ENCODE measurements at regions not wholly inside any gene's neighbourhood (a gene's known extent, or its start where the extent isn't known, plus 50 kb on each side); places are given as distances from the start of the nearest gene placed in this dataset.

- H3K23ac ChIP-seq (ENCODE audit: low read length in 2 of 2), result no peak overlapping the region
- no peak overlapping the region for H4K91ac ChIP-seq (ENCODE audit: low read length)
- no peaks in the 10 kb centered on the region for H3K79me1 ChIP-seq (replicated peaks; ENCODE audit: low read length, poor library complexity, severe bottlenecking)
- H3K27me3 ChIP-seq (ENCODE audit: control insufficient read depth in 1 of 2, insufficient read depth in 1 of 2, low read length in 2 of 2), result no peaks in the 10 kb centered on the region
- H3K4ac ChIP-seq (ENCODE audit: low read depth in 1 of 2, low read length in 2 of 2), result no peak overlapping the region
- no peak overlapping the region for H2BK15ac ChIP-seq (ENCODE audit: low read depth, poor library complexity, severe bottlenecking)
- no peaks in the 10 kb centered on the region for H3K36me3 ChIP-seq (ENCODE audit: control insufficient read depth in 1 of 2, insufficient read depth in 2 of 2, low read depth in 1 of 2, low read length in 2 of 2)
- no peaks in the 10 kb centered on the region for H3K9me3 ChIP-seq (ENCODE audit: control insufficient read depth, low read length)
- no peaks in the 10 kb centered on the region for H3K4me1 ChIP-seq (ENCODE audit: control insufficient read depth, insufficient read depth, low read depth, low read length)
- no peak overlapping the region for H2AK5ac ChIP-seq (ENCODE audit: low read length, severe bottlenecking)
- H3K9ac ChIP-seq (ENCODE audit: low read length), result no peak overlapping the region
- H4K8ac ChIP-seq (ENCODE audit: low read length), result no peak overlapping the region
- no peak for DNase-seq
- no peak overlapping the region for H3K4me3 ChIP-seq (ENCODE audit: insufficient read depth in 1 of 2, low read depth in 1 of 2, low read length in 2 of 2)
- 79% methylated on average over 3 of the region's 4 CpGs for WGBS
- H3K18ac ChIP-seq (ENCODE audit: low read depth in 1 of 2, low read length in 2 of 2), result no peak overlapping the region
- H2BK12ac ChIP-seq (ENCODE audit: low read length in 2 of 2), result no peak overlapping the region
- no peak overlapping the region for H3K4me2 ChIP-seq (ENCODE audit: low read length, poor library complexity, severe bottlenecking)
- no peak overlapping the region for H3K27ac ChIP-seq (ENCODE audit: low read length, poor library complexity, severe bottlenecking)
- H2BK5ac ChIP-seq (ENCODE audit: low read depth, low read length, poor library complexity, severe bottlenecking), result no peak overlapping the region
- H3K14ac ChIP-seq (ENCODE audit: low read length in 2 of 2), result no peak overlapping the region
- no peak overlapping the region for H2BK120ac ChIP-seq (ENCODE audit: low read depth, low read length)
- H2AFZ ChIP-seq (ENCODE audit: low read depth, low read length), result no peak overlapping the region
Measured at GRCh38 chr3:152621967-152622810, 212.7 kb upstream of the P2RY1 start.

- H4K91ac ChIP-seq (ENCODE audit: low read length), result no peak overlapping the region
- H2AK5ac ChIP-seq (ENCODE audit: low read length, severe bottlenecking), result no peak overlapping the region
- no peak overlapping the region for H2AFZ ChIP-seq (ENCODE audit: low read depth, low read length)
- no peak overlapping the region for H4K8ac ChIP-seq (ENCODE audit: low read length)
- no peaks in the 10 kb centered on the region for H3K79me1 ChIP-seq (replicated peaks; ENCODE audit: low read length, poor library complexity, severe bottlenecking)
- no peak overlapping the region for H2BK120ac ChIP-seq (ENCODE audit: low read depth, low read length)
- no peak overlapping the region for H3K14ac ChIP-seq (ENCODE audit: low read length in 2 of 2)
- H3K9me3 ChIP-seq (ENCODE audit: control insufficient read depth, low read length), result no peaks in the 10 kb centered on the region
- no peak overlapping the region for H3K27ac ChIP-seq (ENCODE audit: low read length, poor library complexity, severe bottlenecking)
- H3K9ac ChIP-seq (ENCODE audit: low read length), result no peak overlapping the region
- no peak overlapping the region for H2BK5ac ChIP-seq (ENCODE audit: low read depth, low read length, poor library complexity, severe bottlenecking)
- no peaks in the 10 kb centered on the region for H3K27me3 ChIP-seq (ENCODE audit: control insufficient read depth in 1 of 2, insufficient read depth in 1 of 2, low read length in 2 of 2)
- H3K36me3 ChIP-seq (ENCODE audit: control insufficient read depth in 1 of 2, insufficient read depth in 2 of 2, low read depth in 1 of 2, low read length in 2 of 2), result no peaks in the 10 kb centered on the region
- no peak overlapping the region for H3K4me3 ChIP-seq (ENCODE audit: insufficient read depth in 1 of 2, low read depth in 1 of 2, low read length in 2 of 2)
- no peak overlapping the region for H3K4me2 ChIP-seq (ENCODE audit: low read length, poor library complexity, severe bottlenecking)
- no peak overlapping the region for H2BK15ac ChIP-seq (ENCODE audit: low read depth, poor library complexity, severe bottlenecking)
- H3K18ac ChIP-seq (ENCODE audit: low read depth in 1 of 2, low read length in 2 of 2), result no peak overlapping the region
- no peak overlapping the region for H2BK12ac ChIP-seq (ENCODE audit: low read length in 2 of 2)
- H3K23ac ChIP-seq (ENCODE audit: low read length in 2 of 2), result no peak overlapping the region
- peak; percentile 10 for DNase-seq
- H3K4me1 ChIP-seq (ENCODE audit: control insufficient read depth, insufficient read depth, low read depth, low read length), result no peaks in the 10 kb centered on the region
- 70% methylated on average over 1 of the region's 2 CpGs for WGBS
- no peak overlapping the region for H3K4ac ChIP-seq (ENCODE audit: low read depth in 1 of 2, low read length in 2 of 2)
Measured at GRCh38 chr3:152622811-152623167, 212.1 kb upstream of the P2RY1 start.

GRCh38 chr3:152623286-152623911 is 211.5 kb upstream of the P2RY1 start:
- Histone ChIP-seq H3K9me3 (ENCODE audit: control insufficient read depth, low read length) (no peaks in the 10 kb centered on the region), H3K4ac (ENCODE audit: low read depth in 1 of 2, low read length in 2 of 2) (no peak overlapping the region), H2BK5ac (ENCODE audit: low read depth, low read length, poor library complexity, severe bottlenecking) (no peak overlapping the region), H3K4me2 (ENCODE audit: low read length, poor library complexity, severe bottlenecking) (no peak overlapping the region), H3K14ac (ENCODE audit: low read length in 2 of 2) (no peak overlapping the region), H3K27ac (ENCODE audit: low read length, poor library complexity, severe bottlenecking) (no peak overlapping the region), H3K27me3 (ENCODE audit: control insufficient read depth in 1 of 2, insufficient read depth in 1 of 2, low read length in 2 of 2) (no peaks in the 10 kb centered on the region), H4K91ac (ENCODE audit: low read length) (no peak overlapping the region), H3K36me3 (ENCODE audit: control insufficient read depth in 1 of 2, insufficient read depth in 2 of 2, low read depth in 1 of 2, low read length in 2 of 2) (no peaks in the 10 kb centered on the region), H2BK12ac (ENCODE audit: low read length in 2 of 2) (no peak overlapping the region), H3K79me1 (replicated peaks; ENCODE audit: low read length, poor library complexity, severe bottlenecking) (no peaks in the 10 kb centered on the region), H2AFZ (ENCODE audit: low read depth, low read length) (no peak overlapping the region), H3K18ac (ENCODE audit: low read depth in 1 of 2, low read length in 2 of 2) (no peak overlapping the region), H3K4me1 (ENCODE audit: control insufficient read depth, insufficient read depth, low read depth, low read length) (no peaks in the 10 kb centered on the region), H2BK15ac (ENCODE audit: low read depth, poor library complexity, severe bottlenecking) (no peak overlapping the region), H3K23ac (ENCODE audit: low read length in 2 of 2) (no peak overlapping the region), H2AK5ac (ENCODE audit: low read length, severe bottlenecking) (no peak overlapping the region), H3K9ac (ENCODE audit: low read length) (no peak overlapping the region), H3K4me3 (ENCODE audit: insufficient read depth in 1 of 2, low read depth in 1 of 2, low read length in 2 of 2) (no peak overlapping the region), H2BK120ac (ENCODE audit: low read depth, low read length) (no peak overlapping the region), H4K8ac (ENCODE audit: low read length) (no peak overlapping the region)
- WGBS, result 92% methylated on average over 1 of the region's 5 CpGs
- no peak for DNase-seq

GRCh38 chr3:152626226-152626625 is 208.7 kb upstream of the P2RY1 start:
- Histone ChIP-seq H4K91ac (ENCODE audit: low read length) (no peak overlapping the region), H3K4me2 (ENCODE audit: low read length, poor library complexity, severe bottlenecking) (no peak overlapping the region), H2BK12ac (ENCODE audit: low read length in 2 of 2) (no peak overlapping the region), H3K9ac (ENCODE audit: low read length) (no peak overlapping the region), H2AK5ac (ENCODE audit: low read length, severe bottlenecking) (no peak overlapping the region), H2AFZ (ENCODE audit: low read depth, low read length) (no peak overlapping the region), H2BK5ac (ENCODE audit: low read depth, low read length, poor library complexity, severe bottlenecking) (no peak overlapping the region), H4K8ac (ENCODE audit: low read length) (no peak overlapping the region), H3K79me1 (replicated peaks; ENCODE audit: low read length, poor library complexity, severe bottlenecking) (no peaks in the 10 kb centered on the region), H3K4ac (ENCODE audit: low read depth in 1 of 2, low read length in 2 of 2) (no peak overlapping the region), H3K9me3 (ENCODE audit: control insufficient read depth, low read length) (no peaks in the 10 kb centered on the region), H3K36me3 (ENCODE audit: control insufficient read depth in 1 of 2, insufficient read depth in 2 of 2, low read depth in 1 of 2, low read length in 2 of 2) (no peaks in the 10 kb centered on the region), H3K18ac (ENCODE audit: low read depth in 1 of 2, low read length in 2 of 2) (no peak overlapping the region), H3K4me1 (ENCODE audit: control insufficient read depth, insufficient read depth, low read depth, low read length) (no peaks in the 10 kb centered on the region), H3K27me3 (ENCODE audit: control insufficient read depth in 1 of 2, insufficient read depth in 1 of 2, low read length in 2 of 2) (no peaks in the 10 kb centered on the region), H3K14ac (ENCODE audit: low read length in 2 of 2) (no peak overlapping the region), H2BK120ac (ENCODE audit: low read depth, low read length) (no peak overlapping the region), H3K23ac (ENCODE audit: low read length in 2 of 2) (no peak overlapping the region), H3K27ac (ENCODE audit: low read length, poor library complexity, severe bottlenecking) (no peak overlapping the region), H3K4me3 (ENCODE audit: insufficient read depth in 1 of 2, low read depth in 1 of 2, low read length in 2 of 2) (no peak overlapping the region), H2BK15ac (ENCODE audit: low read depth, poor library complexity, severe bottlenecking) (no peak overlapping the region)
- no peak for DNase-seq
- WGBS, result 98% methylated on average over 4 of the region's 4 CpGs
